ENCODE measurements at regions not wholly inside any gene's neighbourhood (a gene's known extent, or its start where the extent isn't known, plus 50 kb on each side); places are given as distances from the start of the nearest gene placed in this dataset.

- no TSS peak for BruUV-seq (replicated peaks)
- FAIRE-seq (no peak), DNase-seq (ENCODE audit: low read depth, low spot score) (no peak)
- Histone ChIP-seq H2AFZ (ENCODE audit: low read depth, low read length) (no peak overlapping the region), H3K9me1 (replicated peaks; ENCODE audit: control insufficient read depth, extremely low read depth, insufficient read depth, low read length) (no peaks in the 10 kb centered on the region), H3K4me3 (replicated peaks in 1 of 3; ENCODE audit: insufficient read depth in 1 of 3, low read depth in 1 of 3, low read length in 3 of 3) (no peak overlapping the region), H3K27me3 (ENCODE audit: control insufficient read depth in 2 of 2, insufficient read depth in 2 of 2, low read length in 2 of 2) (no peaks in the 10 kb centered on the region), H3K4me2 (ENCODE audit: insufficient read depth, low read length) (no peak overlapping the region), H3K9me3 (replicated peaks; ENCODE audit: control insufficient read depth, insufficient read depth, low read length) (peaks cover 2% of the 10 kb centered on the region), H3K79me2 (ENCODE audit: control insufficient read depth, insufficient read depth, low read length) (no peaks in the 10 kb centered on the region), H3K36me3 (ENCODE audit: control insufficient read depth in 2 of 2, extremely low read depth in 1 of 2, insufficient read depth in 2 of 2, low read length in 2 of 2) (no peaks in the 10 kb centered on the region), H3K4me1 (ENCODE audit: control insufficient read depth, extremely low read depth, insufficient read depth, low read length) (no peaks in the 10 kb centered on the region), H3K9ac (replicated peaks; ENCODE audit: extremely low read depth, insufficient read depth, low read length) (no peak overlapping the region), H3K27ac (ENCODE audit: insufficient read depth, low read depth, low read length) (no peak overlapping the region), H4K20me1 (replicated peaks; ENCODE audit: control insufficient read depth, extremely low read depth, insufficient read depth, low read length) (no peaks in the 10 kb centered on the region)
- dilution Hi-C loops (cut with MboI; ENCODE audit: extremely low pct_ligation_motif_present, low sequenced_read_pairs) (no loop called here), intact Hi-C loops (cut with micrococcal nuclease) (no loop called here)
- ChIA-PET POLR2A (no interaction called here), CTCF (no interaction called here)
- no peak for TF ChIP-seq POLR2AphosphoS5 (IDR thresholded peaks at IDR 0.05; ENCODE audit: insufficient read depth, low read depth, low read length)
- no peak for TF ChIP-seq MAX (IDR thresholded peaks at IDR 0.05; ENCODE audit: insufficient read depth, insufficient read length)
- no peak for TF ChIP-seq GATA2 (IDR thresholded peaks at IDR 0.05; ENCODE audit: insufficient read depth, insufficient read length, low read depth, low read length)
- TF ChIP-seq MYC (IDR thresholded peaks at IDR 0.05; ENCODE audit: low read depth, low read length) = no peak
- no peak for TF ChIP-seq POLR2A (IDR thresholded peaks at IDR 0.05; ENCODE audit: low read depth, low read length)
- TF ChIP-seq EZH2 (IDR thresholded peaks at IDR 0.05; ENCODE audit: borderline replicate concordance, low read depth, low read length, severe bottlenecking) = no peak
- no peak for TF ChIP-seq JUN (IDR thresholded peaks at IDR 0.05; ENCODE audit: borderline replicate concordance, insufficient read depth, insufficient read length, low read depth)
- TF ChIP-seq FOS (IDR thresholded peaks at IDR 0.05; ENCODE audit: borderline replicate concordance, insufficient read depth, low read length) = no peak
- TF ChIP-seq CTCF (IDR thresholded peaks at IDR 0.05; ENCODE audit: extremely low read depth in 1 of 2, insufficient read depth in 1 of 2, low read depth in 1 of 2, low read length in 2 of 2) = no peak
Observed at GRCh38 chr4:60948008-60948407, 252.1 kb upstream of the ADGRL3 start.
